T-helper 9 cell (primary cell): ENCODE measurements at regions not wholly inside any gene's neighbourhood (a gene's known extent, or its start where the extent isn't known, plus 50 kb on each side); places are given as distances from the start of the nearest gene placed in this dataset.
"Not testable (repeated sequence)": the region's sequence is repeated elsewhere in the genome, so short reads cannot be mapped to it uniquely, and the experiment has no call there.

Experiments used
- DNase-seq: peaks from one replicate; pipeline ENCODE4 v3.0.0-alpha.2; 2020

- no peak for DNase-seq
Measured at GRCh38 chr11:80993536-80993935, 1552.7 kb upstream of the TENM4 start.

- DNase-seq = no peak
Measured at GRCh38 chr11:80990885-80991284, 1550.1 kb upstream of the TENM4 start.

- DNase-seq = no peak
Measured at GRCh38 chr11:80987171-80987570, 1546.3 kb upstream of the TENM4 start.

GRCh38 chr11:80986421-80987074, 1545.7 kb upstream of the TENM4 start:
- no peak for DNase-seq

- no peak for DNase-seq
Measured at GRCh38 chr11:80980227-80980626, 1539.4 kb upstream of the TENM4 start.

GRCh38 chr11:80973786-80974185, 1533.0 kb upstream of the TENM4 start:
- no peak for DNase-seq

GRCh38 chr11:80970037-80970436, 1529.2 kb upstream of the TENM4 start:
- no peak for DNase-seq

GRCh38 chr11:80967649-80968048, 1526.8 kb upstream of the TENM4 start:
- no peak for DNase-seq

GRCh38 chr11:80960381-80961029, 1519.7 kb upstream of the TENM4 start:
- DNase-seq = no peak

GRCh38 chr11:80959751-80960150, 1518.9 kb upstream of the TENM4 start:
- DNase-seq = no peak

GRCh38 chr11:80958987-80959386, 1518.2 kb upstream of the TENM4 start:
- DNase-seq = no peak

- no peak for DNase-seq
Measured at GRCh38 chr11:80958361-80958760, 1517.5 kb upstream of the TENM4 start.

- no peak for DNase-seq
Measured at GRCh38 chr11:80955588-80955987, 1514.8 kb upstream of the TENM4 start.

- DNase-seq = no peak
Measured at GRCh38 chr11:80948781-80949180, 1508.0 kb upstream of the TENM4 start.

- DNase-seq = no peak
Measured at GRCh38 chr11:80944758-80945157, 1503.9 kb upstream of the TENM4 start.

- DNase-seq = no peak
Measured at GRCh38 chr11:80943226-80943625, 1502.4 kb upstream of the TENM4 start.

- no peak for DNase-seq
Measured at GRCh38 chr11:80937842-80938241, 1497.0 kb upstream of the TENM4 start.

- no peak for DNase-seq
Measured at GRCh38 chr11:80930038-80930437, 1489.2 kb upstream of the TENM4 start.

GRCh38 chr11:80929031-80929805, 1488.4 kb upstream of the TENM4 start:
- DNase-seq = no peak

- DNase-seq = no peak
Measured at GRCh38 chr11:80925321-80925720, 1484.5 kb upstream of the TENM4 start.

GRCh38 chr11:80921310-80921709, 1480.5 kb upstream of the TENM4 start:
- DNase-seq = not testable (repeated sequence)

GRCh38 chr11:80916173-80916798, 1475.5 kb upstream of the TENM4 start:
- DNase-seq = no peak

GRCh38 chr11:80914311-80914710, 1473.5 kb upstream of the TENM4 start:
- DNase-seq = no peak

- no peak for DNase-seq
Measured at GRCh38 chr11:80911666-80912065, 1470.8 kb upstream of the TENM4 start.
